Suppressor macrophage (primary cell): ENCODE measurements at regions not wholly inside any gene's neighbourhood (a gene's known extent, or its start where the extent isn't known, plus 50 kb on each side); places are given as distances from the start of the nearest gene placed in this dataset.
"Not testable (repeated sequence)": the region's sequence is repeated elsewhere in the genome, so short reads cannot be mapped to it uniquely, and the experiment has no call there.

Source experiments
- DNase-seq, 4 experiments: peaks; one replicate each; pipeline ENCODE4 v3.0.0-alpha.2; 2020 to 2022

GRCh38 chr9:90741036-90741435 lies 60.6 kb upstream of the SYK start:
- DNase-seq, result no peak

- no peak for DNase-seq
Observed at GRCh38 chr9:90737742-90738141, 63.9 kb upstream of the SYK start.

- no peak for DNase-seq
Observed at GRCh38 chr9:90735952-90736351, 65.7 kb upstream of the SYK start.

- no peak for DNase-seq
Observed at GRCh38 chr9:90734631-90735030, 67.0 kb upstream of the SYK start.

GRCh38 chr9:90729351-90729750 lies 72.3 kb upstream of the SYK start:
- no peak for DNase-seq

- DNase-seq, result no peak
Observed at GRCh38 chr9:90727488-90727887, 74.1 kb upstream of the SYK start.

- no peak for DNase-seq
Observed at GRCh38 chr9:90726215-90726614, 75.4 kb upstream of the SYK start.

- DNase-seq, result peak in 3 of 4 experiments; percentile 26 to 50 (median 34)
Observed at GRCh38 chr9:90724880-90725279, 76.7 kb upstream of the SYK start.

GRCh38 chr9:90724112-90724511 lies 77.5 kb upstream of the SYK start:
- DNase-seq, result no peak

- DNase-seq, result no peak
Observed at GRCh38 chr9:90722071-90722470, 79.4 kb upstream of the DIRAS2 start.

- DNase-seq, result no peak
Observed at GRCh38 chr9:90720621-90721265, 78.1 kb upstream of the DIRAS2 start.

- no peak for DNase-seq
Observed at GRCh38 chr9:90706230-90706629, 63.6 kb upstream of the DIRAS2 start.

- peak; percentile 28 to 57 (median 53) for DNase-seq
Observed at GRCh38 chr9:90702441-90702955, 59.9 kb upstream of the DIRAS2 start.

GRCh38 chr9:90698871-90699440 lies 56.3 kb upstream of the DIRAS2 start:
- DNase-seq, result peak; percentile 6 to 68 (median 38)

GRCh38 chr9:90697808-90698207 lies 55.2 kb upstream of the DIRAS2 start:
- DNase-seq, result peak; percentile 22 to 66 (median 60)

- not testable (repeated sequence) for DNase-seq
Observed at GRCh38 chr9:90694187-90694586, 51.6 kb upstream of the DIRAS2 start.
